Astrocyte (in vitro differentiated cells and primary cell): ENCODE measurements at regions not wholly inside any gene's neighbourhood (a gene's known extent, or its start where the extent isn't known, plus 50 kb on each side); places are given as distances from the start of the nearest gene placed in this dataset.

ENCODE experiments used
- EZH2 ChIP-seq: IDR thresholded peaks from 2 replicates; pipeline ENCODE4 v1.6.1; 2012; ENCODE audit warnings: mild to moderate bottlenecking, low read length, inconsistent platforms; ENCODE audit not compliant: insufficient read depth
- TF ChIP-seq, protein P1 (sequence below): IDR thresholded peaks from 2 replicates; pipeline ENCODE4 v1.5.1; 2011; ENCODE audit warnings: low read depth, mild to moderate bottlenecking, inconsistent platforms, low read length, moderate library complexity; ENCODE audit not compliant: insufficient read depth

DNA sequence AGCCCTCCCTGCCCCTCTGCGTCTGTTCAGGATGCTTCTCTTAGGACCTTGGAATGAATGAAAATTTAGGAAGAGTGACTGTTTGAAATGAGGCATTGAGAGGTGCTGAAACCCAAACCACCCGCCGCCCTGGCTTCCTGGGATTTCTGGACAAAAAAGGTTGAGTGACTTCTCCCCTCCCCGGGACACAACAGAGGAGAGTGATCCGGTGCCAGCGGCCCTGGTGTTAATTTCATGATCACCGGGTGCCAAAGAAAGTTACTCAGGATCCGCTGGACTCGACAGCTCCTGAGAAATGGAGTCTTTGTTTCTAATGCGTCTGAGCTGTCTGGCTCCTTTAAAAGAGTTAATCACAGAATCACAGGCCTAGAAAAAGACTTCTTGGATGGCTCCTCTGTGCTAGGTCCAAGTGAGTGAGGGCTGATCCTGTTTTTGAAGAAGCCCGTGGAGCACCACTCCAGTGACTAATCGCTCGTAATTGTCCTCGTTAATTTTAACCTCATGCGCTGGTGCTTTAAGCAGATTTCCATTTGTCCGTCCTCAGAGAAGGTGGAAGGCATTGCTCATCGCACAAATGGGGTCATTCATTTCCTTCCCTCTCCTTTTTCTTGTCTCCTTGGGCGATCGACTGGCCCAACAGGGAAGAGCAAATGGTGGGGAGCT lies 144.4 kb upstream of the ZFHX3 start:
- no peak for TF ChIP-seq EZH2
- TF ChIP-seq, protein P1, sequence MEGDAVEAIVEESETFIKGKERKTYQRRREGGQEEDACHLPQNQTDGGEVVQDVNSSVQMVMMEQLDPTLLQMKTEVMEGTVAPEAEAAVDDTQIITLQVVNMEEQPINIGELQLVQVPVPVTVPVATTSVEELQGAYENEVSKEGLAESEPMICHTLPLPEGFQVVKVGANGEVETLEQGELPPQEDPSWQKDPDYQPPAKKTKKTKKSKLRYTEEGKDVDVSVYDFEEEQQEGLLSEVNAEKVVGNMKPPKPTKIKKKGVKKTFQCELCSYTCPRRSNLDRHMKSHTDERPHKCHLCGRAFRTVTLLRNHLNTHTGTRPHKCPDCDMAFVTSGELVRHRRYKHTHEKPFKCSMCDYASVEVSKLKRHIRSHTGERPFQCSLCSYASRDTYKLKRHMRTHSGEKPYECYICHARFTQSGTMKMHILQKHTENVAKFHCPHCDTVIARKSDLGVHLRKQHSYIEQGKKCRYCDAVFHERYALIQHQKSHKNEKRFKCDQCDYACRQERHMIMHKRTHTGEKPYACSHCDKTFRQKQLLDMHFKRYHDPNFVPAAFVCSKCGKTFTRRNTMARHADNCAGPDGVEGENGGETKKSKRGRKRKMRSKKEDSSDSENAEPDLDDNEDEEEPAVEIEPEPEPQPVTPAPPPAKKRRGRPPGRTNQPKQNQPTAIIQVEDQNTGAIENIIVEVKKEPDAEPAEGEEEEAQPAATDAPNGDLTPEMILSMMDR = no peak
